Activated CD4-positive, alpha-beta T cell treated with anti-CD3 and anti-CD28 coated beads, Interleukin-2, Interleukin-6, amounts not matched to agents 100 ng/mL and 50 ng/mL, durations not matched to agents 16 hours and 8 hours (primary cell): ENCODE measurements at regions not wholly inside any gene's neighbourhood (a gene's known extent, or its start where the extent isn't known, plus 50 kb on each side); places are given as distances from the start of the nearest gene placed in this dataset.
"Not testable (repeated sequence)": the region's sequence is repeated elsewhere in the genome, so short reads cannot be mapped to it uniquely, and the experiment has no call there.

Experiments used
- DNase-seq: peaks from one replicate; pipeline ENCODE4 v3.0.0-alpha.2; 2020

GRCh38 chr9:2279138-2279537 lies 264.0 kb downstream of the SMARCA2 start:
- not testable (repeated sequence) for DNase-seq

DNA sequence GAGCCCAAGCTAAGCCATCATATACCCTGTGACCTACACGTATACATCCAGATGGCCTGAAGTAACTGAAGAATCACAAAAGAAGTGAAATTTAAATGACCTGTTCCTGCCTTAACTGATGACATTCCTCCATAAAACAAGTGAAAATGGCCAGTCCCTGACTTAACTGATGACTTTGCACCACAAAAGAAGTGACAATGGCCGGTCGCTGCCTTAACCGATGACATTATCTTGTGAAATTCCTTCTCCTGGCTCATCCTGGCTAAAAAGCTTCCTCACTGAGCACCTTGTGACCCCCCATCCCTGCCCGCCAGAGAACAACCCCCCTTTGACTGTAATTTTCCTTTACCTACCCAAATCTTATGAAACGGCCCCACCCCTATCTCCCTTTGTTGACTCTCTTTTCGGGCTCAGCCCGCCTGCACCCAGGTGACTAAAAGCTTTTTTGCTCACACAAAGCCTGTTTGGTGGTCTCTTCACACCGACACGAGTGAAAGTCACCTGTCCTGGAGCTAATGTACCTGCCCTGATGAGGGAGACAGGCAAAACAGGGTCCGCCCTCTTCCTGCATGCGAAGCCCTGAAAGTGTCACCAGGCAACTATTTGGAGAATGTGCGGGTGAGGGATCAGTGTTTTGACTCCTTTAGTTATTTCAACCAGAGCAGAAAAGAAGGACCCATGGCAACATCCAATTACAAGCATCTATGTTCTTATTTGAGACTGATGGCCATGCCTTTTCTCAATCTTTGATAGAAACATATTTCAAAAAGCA lies 266.1 kb downstream of the SMARCA2 start:
- DNase-seq: no peak

DNA sequence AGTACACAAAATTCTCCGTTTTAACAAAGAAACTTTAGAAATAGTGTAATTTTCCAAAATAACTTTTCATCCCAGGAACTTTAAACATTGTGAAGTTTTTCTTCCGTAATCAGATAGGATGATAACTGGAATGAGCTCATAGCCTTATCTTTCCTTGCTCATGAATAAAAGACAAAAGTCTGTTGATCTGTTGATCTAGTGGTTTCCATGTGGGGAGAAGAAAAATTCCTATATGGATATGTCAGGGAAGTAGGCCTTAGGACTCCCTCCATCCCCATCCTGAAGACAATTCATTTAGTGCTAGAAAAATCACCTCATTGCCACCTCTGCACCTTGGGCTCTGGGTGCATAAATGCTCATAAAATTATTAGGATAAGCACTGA lies 266.6 kb downstream of the SMARCA2 start:
- no peak for DNase-seq

DNA sequence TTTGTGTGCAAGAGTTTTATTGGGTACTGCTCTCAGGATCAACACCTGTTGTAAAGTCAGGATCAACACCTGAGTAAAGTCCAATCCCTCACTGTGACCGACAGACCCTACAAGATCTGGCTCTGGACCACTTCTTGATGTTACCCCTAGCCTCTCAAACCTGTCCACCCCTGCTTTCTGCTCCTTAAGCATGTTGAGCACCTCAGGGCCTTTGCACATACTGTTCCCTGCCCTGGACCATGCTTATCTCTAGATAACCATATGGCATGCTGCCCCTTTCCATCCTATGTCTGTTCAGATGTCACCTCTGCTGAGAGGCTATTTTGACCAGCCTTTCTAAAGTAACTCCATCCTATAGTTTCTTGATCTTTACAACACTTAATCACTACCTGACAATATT lies 269.6 kb downstream of the SMARCA2 start:
- no peak for DNase-seq

- no peak for DNase-seq
Observed at GRCh38 chr9:2285416-2286332, 270.5 kb downstream of the SMARCA2 start.

DNA sequence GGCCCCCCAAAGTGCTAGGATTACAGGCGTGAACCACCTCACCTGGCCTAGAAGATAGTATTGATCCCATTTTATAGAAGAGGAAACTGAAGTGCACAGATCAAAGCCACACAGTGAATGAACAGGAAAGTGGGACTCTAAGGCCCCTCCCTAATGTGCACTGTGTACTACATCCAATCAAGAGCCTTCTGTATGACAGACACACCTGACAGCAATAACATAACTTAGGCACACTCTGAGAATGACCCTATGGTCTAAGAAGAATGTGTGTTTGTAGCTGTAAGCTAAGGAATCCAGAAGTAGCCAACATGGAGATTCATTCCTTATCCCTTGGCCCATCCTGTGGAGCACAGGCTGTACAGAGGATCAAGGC lies 271.2 kb downstream of the SMARCA2 start:
- DNase-seq: no peak

DNA sequence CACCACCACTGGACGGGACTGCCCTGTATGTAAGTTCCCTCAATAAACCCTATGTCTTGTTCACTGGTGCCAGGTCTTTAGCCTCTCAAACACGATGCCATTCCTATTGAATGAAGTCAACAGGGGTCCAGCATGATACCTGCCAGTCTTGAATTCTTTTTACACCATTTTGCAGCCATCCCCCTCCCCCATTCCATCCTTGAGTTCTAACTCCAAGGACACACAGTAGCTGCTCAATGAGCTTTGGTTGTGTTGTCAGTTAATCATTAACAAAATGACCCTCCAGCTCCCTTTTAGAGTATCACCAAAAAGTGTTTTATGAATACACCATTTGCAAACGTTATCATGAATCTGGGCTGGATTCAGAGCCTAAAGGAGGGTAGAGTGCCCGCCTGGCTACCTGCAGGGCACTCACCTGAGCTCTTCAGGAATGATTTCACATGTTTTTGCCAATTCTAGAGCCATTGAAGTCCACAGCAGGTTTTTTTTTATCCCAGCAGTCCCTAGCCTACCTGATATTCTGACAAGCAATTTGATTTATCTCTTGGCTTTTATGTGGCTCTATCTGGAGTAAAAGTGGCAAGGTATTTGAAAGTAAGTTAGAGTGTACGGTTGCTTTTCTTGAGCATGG lies 271.8 kb downstream of the SMARCA2 start:
- DNase-seq: no peak

DNA sequence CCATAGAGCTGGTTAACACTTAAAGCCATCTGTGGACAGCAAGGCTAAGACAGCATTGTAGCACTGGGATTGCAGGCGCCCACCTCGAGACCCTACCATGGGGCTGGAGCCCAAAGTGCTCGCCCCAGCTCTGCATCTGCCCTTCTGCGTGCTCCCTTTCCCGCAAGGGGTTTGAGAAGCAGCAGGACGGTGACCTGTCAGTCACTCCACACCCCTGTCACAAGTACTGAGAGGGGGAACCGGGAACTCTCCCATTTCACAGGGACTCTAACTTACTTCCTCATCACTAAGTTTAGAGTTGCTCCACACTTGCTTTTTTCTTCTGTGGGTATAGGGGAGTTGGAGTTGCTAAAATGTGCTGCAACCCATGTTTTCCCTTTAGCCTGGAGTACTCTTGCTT lies 273.2 kb downstream of the SMARCA2 start:
- no peak for DNase-seq

- no peak for DNase-seq
Observed at GRCh38 chr9:2289263-2289662, 274.1 kb downstream of the SMARCA2 start.

DNA sequence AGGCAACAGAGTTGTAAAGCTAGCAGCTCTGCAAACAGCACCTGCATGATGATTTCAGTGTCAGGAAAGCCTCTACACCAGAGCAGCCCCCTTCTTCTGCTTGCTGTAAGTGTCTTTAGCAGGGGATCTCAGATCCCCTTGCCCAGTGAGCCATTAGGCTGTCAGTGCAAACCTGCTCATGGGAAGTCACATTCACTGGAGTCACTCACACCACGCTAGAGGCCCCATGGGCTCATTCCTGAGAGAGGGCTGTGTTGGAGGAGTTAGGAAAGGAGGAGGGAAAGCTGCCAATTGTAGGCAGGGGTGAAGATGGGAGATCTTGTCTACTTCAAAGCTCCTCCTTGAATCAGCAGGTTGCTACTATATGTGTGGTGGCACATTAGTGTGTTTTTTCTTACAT lies 275.2 kb downstream of the SMARCA2 start:
- DNase-seq: no peak

- DNase-seq: no peak
Observed at GRCh38 chr9:2291980-2292704, 277.0 kb downstream of the SMARCA2 start.

- no peak for DNase-seq
Observed at GRCh38 chr9:2292733-2293132, 277.6 kb downstream of the SMARCA2 start.

GRCh38 chr9:2297771-2298170 lies 282.6 kb downstream of the SMARCA2 start:
- DNase-seq: no peak

- no peak for DNase-seq
Observed at GRCh38 chr9:2298217-2298616, 283.1 kb downstream of the SMARCA2 start.

DNA sequence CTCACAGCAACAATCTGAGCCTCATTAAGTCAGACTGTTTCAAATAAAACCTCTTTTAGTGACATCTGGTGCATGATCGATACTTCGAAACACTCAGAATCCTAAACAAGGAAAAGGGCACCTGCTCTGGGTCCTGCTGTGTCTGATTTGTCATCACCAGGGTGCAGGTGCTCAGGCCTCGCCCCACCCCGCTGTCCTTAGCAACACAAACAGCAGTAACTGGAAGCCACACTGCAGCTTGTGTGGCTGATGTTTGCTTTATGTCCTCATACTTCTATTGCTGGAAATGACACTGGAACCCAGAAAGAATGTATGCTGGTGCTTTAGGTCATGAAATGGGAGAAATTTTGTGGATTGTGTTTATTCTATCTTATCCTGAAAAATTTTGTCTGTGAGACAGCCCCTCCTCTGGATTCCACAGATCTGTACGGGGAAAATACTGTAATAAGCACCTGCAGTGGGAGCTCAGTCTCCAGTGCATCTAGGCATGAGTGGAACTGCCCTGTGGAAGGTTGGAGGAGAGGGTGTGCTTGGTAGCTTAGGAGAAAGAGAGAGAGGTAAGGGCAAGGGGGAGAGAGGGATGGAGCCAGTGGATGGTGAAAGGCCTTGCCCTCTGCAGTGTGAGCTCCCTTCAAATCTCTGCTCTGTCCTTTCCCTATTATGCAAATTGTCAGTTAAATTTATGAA lies 284.2 kb downstream of the SMARCA2 start:
- no peak for DNase-seq

- no peak for DNase-seq
Observed at GRCh38 chr9:2299843-2300205, 284.7 kb downstream of the SMARCA2 start.

- DNase-seq: no peak
Observed at GRCh38 chr9:2300325-2300724, 285.2 kb downstream of the SMARCA2 start.

DNA sequence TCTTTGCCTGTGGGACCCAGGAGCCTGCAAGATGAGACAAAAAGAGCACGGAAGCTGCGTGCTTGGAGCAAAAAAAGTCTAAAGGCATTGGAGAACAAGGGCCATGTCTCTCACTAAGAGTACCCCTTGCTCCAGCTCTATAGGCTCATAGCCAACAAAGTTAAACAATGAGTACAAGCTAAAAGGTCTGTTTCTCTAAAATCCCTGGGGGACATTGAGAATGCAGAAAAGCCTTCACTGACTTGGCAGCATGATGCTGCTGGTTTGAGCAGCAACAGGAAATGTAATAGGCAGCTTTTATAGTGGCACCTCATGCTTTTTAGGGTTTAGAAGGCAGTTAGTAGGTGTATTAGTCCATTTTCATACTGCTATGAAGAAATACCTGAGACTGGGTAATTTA lies 287.5 kb downstream of the SMARCA2 start:
- DNase-seq: no peak

DNA sequence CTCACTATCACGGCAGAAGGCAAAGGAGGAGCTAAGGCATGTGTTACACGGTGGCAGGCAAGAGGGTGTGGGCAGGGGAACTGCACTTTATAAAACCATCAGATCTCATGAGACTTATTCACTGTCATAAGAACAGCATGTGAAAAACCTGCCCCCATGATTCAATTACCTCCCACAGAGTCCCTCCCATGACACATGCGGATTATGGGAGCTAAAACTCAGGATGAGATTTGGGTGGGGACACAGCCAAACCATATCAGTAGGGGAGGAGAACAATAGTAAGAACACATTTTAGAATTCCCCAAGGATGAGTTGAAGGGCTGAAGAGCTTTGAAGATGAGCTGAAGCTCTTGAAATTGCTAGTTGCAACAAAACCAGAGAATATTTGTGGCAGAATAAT lies 287.9 kb downstream of the SMARCA2 start:
- DNase-seq: no peak

GRCh38 chr9:2307480-2307879 lies 292.3 kb downstream of the SMARCA2 start:
- no peak for DNase-seq

DNA sequence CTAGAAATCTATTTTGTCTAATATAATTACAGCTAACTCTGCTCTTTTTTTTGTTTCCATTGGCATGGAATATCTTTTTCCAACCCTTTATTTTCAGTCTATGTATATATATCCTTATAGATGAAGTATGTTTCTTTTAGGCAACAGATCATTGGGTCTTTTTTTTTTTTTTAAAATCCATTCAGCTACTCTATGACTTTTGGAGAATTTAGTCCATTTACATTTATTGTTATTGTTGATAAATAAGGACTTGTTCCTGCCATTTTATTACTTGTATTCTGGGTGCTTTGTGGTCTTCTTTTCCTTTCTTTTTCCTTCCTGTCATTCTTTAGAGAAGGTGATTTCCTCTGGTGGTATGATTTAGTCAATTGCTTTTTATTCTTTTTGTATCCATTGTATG lies 296.8 kb downstream of the SMARCA2 start:
- no peak for DNase-seq

GRCh38 chr9:2313512-2313911 lies 298.4 kb downstream of the SMARCA2 start:
- DNase-seq: no peak

GRCh38 chr9:2317591-2317990 lies 302.4 kb downstream of the SMARCA2 start:
- DNase-seq: no peak
